Type B pancreatic cell (in vitro differentiated cells): ENCODE measurements at regions not wholly inside any gene's neighbourhood (a gene's known extent, or its start where the extent isn't known, plus 50 kb on each side); places are given as distances from the start of the nearest gene placed in this dataset.

ENCODE experiments used
- DNase-seq: peaks from one replicate; pipeline ENCODE4 v3.0.0; 2021; ENCODE audit warnings: mixed read lengths; ENCODE audit not compliant: unreplicated experiment; ENCODE audit errors: extremely low spot score
- H3K27ac Mint-ChIP-seq: 2 replicates; pipeline ENCODE4 v1.8.0; 2021; ENCODE audit warnings: mild to moderate bottlenecking, mixed read lengths
- H3K27me3 Mint-ChIP-seq: 2 replicates; pipeline ENCODE4 v1.8.0; 2021; ENCODE audit warnings: mixed read lengths
- H3K36me3 Mint-ChIP-seq: 2 replicates; pipeline ENCODE4 v1.8.0; 2021; ENCODE audit warnings: mixed read lengths
- H3K4me1 Mint-ChIP-seq: one replicate; pipeline ENCODE4 v1.8.0; 2021; ENCODE audit warnings: mixed read lengths; ENCODE audit not compliant: unreplicated experiment
- H3K4me3 Mint-ChIP-seq: 2 replicates; pipeline ENCODE4 v1.8.0; 2021; ENCODE audit warnings: mild to moderate bottlenecking, mixed read lengths
- H3K9me3 Mint-ChIP-seq: 2 replicates; pipeline ENCODE4 v1.8.0; 2021; ENCODE audit warnings: mixed read lengths
- TF ChIP-seq, protein P1 (sequence below): fragments of 200-600 bp; sonication (generic); conservative IDR thresholded peaks from 2 replicates; pipeline ENCODE4 v1.5.0; 2021; ENCODE audit warnings: antibody characterized with exemption, mild to moderate bottlenecking

DNA sequence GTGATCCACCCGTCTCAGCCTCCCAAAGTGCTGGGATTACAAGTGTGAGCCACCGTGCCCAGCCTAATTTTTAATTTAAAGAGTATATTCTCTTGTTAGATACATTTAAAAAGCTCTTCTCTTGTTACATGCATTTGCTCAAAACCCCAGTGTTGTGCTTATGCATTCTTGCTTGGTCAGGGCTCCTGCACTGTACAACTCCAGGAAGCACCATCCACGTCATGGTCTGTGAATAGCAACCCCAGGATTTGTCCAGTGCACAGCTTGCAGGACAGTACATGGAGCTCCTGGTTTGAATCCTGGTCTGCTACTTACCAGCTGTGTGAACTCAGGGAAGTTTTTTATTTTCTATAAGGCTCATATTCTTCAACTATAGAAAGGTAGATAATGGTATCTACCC, 80.8 kb downstream of the MDH1 start:
- H3K27me3 Mint-ChIP-seq = no peaks in the 10 kb centered on the region
- TF ChIP-seq, protein P1, sequence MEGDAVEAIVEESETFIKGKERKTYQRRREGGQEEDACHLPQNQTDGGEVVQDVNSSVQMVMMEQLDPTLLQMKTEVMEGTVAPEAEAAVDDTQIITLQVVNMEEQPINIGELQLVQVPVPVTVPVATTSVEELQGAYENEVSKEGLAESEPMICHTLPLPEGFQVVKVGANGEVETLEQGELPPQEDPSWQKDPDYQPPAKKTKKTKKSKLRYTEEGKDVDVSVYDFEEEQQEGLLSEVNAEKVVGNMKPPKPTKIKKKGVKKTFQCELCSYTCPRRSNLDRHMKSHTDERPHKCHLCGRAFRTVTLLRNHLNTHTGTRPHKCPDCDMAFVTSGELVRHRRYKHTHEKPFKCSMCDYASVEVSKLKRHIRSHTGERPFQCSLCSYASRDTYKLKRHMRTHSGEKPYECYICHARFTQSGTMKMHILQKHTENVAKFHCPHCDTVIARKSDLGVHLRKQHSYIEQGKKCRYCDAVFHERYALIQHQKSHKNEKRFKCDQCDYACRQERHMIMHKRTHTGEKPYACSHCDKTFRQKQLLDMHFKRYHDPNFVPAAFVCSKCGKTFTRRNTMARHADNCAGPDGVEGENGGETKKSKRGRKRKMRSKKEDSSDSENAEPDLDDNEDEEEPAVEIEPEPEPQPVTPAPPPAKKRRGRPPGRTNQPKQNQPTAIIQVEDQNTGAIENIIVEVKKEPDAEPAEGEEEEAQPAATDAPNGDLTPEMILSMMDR = no peak
- no peaks in the 10 kb centered on the region for H3K4me1 Mint-ChIP-seq
- DNase-seq = no peak
- H3K4me3 Mint-ChIP-seq = no peak overlapping the region
- H3K36me3 Mint-ChIP-seq = no peaks in the 10 kb centered on the region
- no peaks in the 10 kb centered on the region for H3K9me3 Mint-ChIP-seq
- no peak overlapping the region for H3K27ac Mint-ChIP-seq

DNA sequence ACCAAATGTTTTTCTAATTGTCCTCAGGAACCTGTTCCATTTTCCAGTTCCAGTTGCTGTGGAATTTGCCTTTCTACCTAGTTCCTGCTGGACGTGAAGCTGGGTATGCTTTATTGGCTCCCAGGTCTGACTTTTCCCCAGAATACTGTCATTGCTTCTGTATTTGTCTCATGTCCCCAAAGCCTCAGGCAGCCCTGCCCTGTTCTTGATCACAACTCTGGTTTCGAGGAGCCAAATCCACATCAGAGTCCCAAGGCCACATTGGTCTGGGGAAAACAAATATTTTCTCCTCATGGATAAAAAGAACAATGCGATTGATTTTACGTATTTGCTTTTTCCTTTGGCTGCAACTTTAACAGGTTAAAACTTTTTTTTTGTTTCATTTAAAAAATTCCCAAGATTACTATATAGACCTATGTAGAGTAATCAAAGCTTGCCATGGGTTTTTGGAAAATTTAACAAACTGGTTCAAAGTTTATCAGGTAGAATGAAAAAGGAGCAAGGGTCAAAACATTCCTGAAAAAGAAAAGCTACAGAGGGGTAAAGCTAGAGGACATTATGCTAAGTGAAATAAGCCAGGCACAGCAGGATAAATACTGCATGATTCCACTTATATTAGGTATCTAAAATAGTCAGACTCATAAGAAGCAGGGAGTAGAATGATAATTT, 85.2 kb downstream of the MDH1 start:
- H3K27me3 Mint-ChIP-seq = no peaks in the 10 kb centered on the region
- DNase-seq = no peak
- H3K36me3 Mint-ChIP-seq = no peaks in the 10 kb centered on the region
- no peaks in the 10 kb centered on the region for H3K9me3 Mint-ChIP-seq
- TF ChIP-seq, protein P1 = no peak
- no peak overlapping the region for H3K27ac Mint-ChIP-seq
- H3K4me3 Mint-ChIP-seq = no peak overlapping the region
- no peaks in the 10 kb centered on the region for H3K4me1 Mint-ChIP-seq

DNA sequence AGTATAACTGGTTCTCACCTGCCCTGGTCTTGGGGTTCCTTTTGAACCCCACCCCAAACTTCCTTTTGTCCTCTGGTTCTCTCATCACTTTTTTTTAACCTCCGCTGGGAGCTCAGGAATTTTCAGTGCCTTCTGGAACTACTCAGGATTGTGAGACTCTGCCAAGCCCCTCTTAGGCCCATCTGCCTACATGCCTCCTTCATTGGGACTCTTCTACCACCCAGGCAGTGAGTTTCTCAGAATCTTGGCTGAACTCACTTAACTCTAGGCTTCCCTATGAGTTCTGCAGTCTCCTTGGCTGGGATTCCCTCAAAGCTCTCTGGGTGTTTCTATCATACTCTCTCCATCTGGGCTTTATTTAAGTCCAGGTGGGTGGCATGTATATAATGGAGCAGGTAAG, 86.3 kb downstream of the MDH1 start:
- no peak for DNase-seq
- Mint-ChIP-seq H3K4me3 (no peak overlapping the region), H3K27ac (no peak overlapping the region), H3K36me3 (no peaks in the 10 kb centered on the region), H3K4me1 (no peaks in the 10 kb centered on the region), H3K27me3 (no peaks in the 10 kb centered on the region), H3K9me3 (no peaks in the 10 kb centered on the region)
- TF ChIP-seq, protein P1 = no peak

DNA sequence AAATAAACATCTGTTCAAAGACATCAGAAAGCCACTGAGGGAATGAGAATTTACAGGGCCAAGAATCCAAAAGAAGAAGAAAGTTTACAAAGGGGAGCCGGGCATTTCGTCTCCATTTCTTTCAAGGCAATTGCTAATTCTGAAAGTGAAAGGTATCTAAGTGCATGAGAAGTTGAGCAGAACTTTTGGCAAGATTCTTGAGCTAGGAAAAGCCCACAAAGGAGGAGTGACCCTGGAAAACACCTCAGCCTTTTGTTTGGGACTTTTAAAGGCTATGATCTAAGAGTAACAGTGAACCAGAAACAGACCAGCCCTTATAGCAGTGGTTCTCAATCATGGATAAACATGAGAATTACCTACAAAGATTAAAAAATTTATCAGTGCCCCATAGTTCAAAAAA, 87.4 kb downstream of the MDH1 start:
- no peaks in the 10 kb centered on the region for H3K9me3 Mint-ChIP-seq
- H3K27me3 Mint-ChIP-seq = no peaks in the 10 kb centered on the region
- H3K4me3 Mint-ChIP-seq = no peak overlapping the region
- no peaks in the 10 kb centered on the region for H3K4me1 Mint-ChIP-seq
- no peak for DNase-seq
- no peak overlapping the region for H3K27ac Mint-ChIP-seq
- no peaks in the 10 kb centered on the region for H3K36me3 Mint-ChIP-seq
- TF ChIP-seq, protein P1 = no peak

DNA sequence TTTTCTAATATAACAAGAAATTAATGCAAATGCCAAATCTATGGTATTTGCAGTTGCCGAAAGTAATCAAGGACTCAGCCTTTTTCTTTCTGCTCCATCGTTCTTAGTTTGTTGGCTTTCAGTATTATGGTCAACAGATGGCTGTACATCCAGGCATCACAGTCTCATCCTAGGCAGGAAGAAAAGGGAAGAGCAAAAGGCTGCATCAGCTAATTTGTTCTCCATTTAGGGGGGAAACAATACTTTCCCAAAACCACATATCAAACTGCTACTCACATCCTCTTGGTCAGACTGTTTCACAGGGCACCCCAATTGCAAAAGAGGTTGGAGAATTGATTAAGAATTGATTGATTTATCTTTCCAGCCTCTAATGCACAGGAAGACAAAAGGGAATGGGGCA, 89.3 kb downstream of the MDH1 start:
- H3K4me3 Mint-ChIP-seq = no peak overlapping the region
- H3K9me3 Mint-ChIP-seq = no peaks in the 10 kb centered on the region
- DNase-seq = no peak
- no peak overlapping the region for H3K27ac Mint-ChIP-seq
- H3K27me3 Mint-ChIP-seq = no peaks in the 10 kb centered on the region
- no peaks in the 10 kb centered on the region for H3K36me3 Mint-ChIP-seq
- TF ChIP-seq, protein P1 = no peak
- no peaks in the 10 kb centered on the region for H3K4me1 Mint-ChIP-seq

DNA sequence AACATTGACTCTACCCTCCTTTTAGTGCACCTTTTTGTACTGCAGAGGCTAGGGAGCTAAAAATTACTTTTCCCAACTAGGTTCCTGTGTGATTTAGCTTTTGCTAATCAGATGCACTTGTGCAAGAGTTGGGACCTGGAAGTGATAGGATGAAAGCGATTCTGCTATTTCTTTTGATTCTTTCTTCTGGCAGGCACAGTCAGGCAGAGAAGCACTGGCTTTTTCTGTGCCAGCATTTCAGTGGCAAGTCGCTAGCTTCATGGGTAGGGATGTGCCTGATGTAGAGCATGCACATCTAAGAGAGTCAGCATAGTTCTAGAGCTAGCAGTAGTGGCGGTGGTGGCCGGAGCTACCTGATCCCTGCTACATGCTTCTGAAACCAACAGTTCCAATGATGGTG, 89.8 kb downstream of the MDH1 start:
- TF ChIP-seq, protein P1 = no peak
- no peaks in the 10 kb centered on the region for H3K9me3 Mint-ChIP-seq
- no peak overlapping the region for H3K27ac Mint-ChIP-seq
- H3K27me3 Mint-ChIP-seq = no peaks in the 10 kb centered on the region
- H3K4me1 Mint-ChIP-seq = no peaks in the 10 kb centered on the region
- no peaks in the 10 kb centered on the region for H3K36me3 Mint-ChIP-seq
- H3K4me3 Mint-ChIP-seq = no peak overlapping the region
- DNase-seq = no peak
